Subcutaneous abdominal adipose tissue (tissue), 5 donors: ENCODE measurements at regions not wholly inside any gene's neighbourhood (a gene's known extent, or its start where the extent isn't known, plus 50 kb on each side); places are given as distances from the start of the nearest gene placed in this dataset.

ENCODE experiments used
- H3K27ac ChIP-seq: one replicate; pipeline ENCODE4 v1.7.0; 2013; ENCODE audit warnings: low read depth, mild to moderate bottlenecking, inconsistent platforms, low read length, moderate library complexity
- H3K27me3 ChIP-seq, 5 donors: one replicate each; pipeline ENCODE4 v1.7.0; 2013; ENCODE audit warnings: low read length in 5 of 5, inconsistent platforms in 1 of 5; ENCODE audit not compliant: control insufficient read depth in 5 of 5, insufficient read depth in 4 of 5
- H3K36me3 ChIP-seq, 5 donors: one replicate each; pipeline ENCODE4 v1.7.0; 2013; ENCODE audit warnings: low read length in 5 of 5; ENCODE audit not compliant: control insufficient read depth in 5 of 5, insufficient read depth in 5 of 5
- H3K4me1 ChIP-seq, 5 donors: one replicate each; pipeline ENCODE4 v1.7.0; 2013; ENCODE audit warnings: low read length in 5 of 5, mild to moderate bottlenecking in 3 of 5, moderate library complexity in 1 of 5; ENCODE audit not compliant: control insufficient read depth in 5 of 5, insufficient read depth in 5 of 5
- H3K4me3 ChIP-seq, 5 donors: one replicate each; pipeline ENCODE4 v1.7.0; 2013; ENCODE audit warnings: low read length in 5 of 5, low read depth in 1 of 5
- H3K9ac ChIP-seq, 5 donors: one replicate each; pipeline ENCODE4 v1.7.0; 2013; ENCODE audit warnings: low read length in 5 of 5, mild to moderate bottlenecking in 4 of 5, moderate library complexity in 3 of 5
- H3K9me3 ChIP-seq, 5 donors: one replicate each; pipeline ENCODE4 v1.7.0; 2013; ENCODE audit warnings: low read length in 5 of 5; ENCODE audit not compliant: control insufficient read depth in 5 of 5
- donor health status: healthy.
- donor health status: healthy.
- donor health status: healthy.
- donor health status: healthy.
- donor health status: healthy.

DNA sequence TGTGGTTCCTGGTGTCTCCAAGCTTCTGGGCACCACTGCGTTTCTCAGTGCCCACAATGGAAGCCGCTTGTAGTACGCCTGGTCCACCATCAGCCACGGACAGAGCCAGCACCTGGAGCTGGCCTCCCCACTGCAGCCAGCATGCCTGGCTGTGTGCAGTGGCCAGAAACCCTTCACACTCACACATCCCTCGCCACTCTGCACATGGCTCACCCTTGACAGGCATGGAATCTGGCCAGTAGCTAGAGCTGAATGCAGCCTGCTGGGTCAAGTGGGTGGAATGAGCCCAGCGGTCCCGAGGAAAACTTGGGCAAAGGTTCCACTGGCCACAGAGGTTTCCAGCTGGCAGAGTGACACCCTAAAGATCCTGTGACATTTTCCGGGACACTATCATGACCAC lies 146.0 kb upstream of the ADO start:
- Histone ChIP-seq H3K27me3 (no peaks in the 10 kb centered on the region), H3K9ac (no peak overlapping the region), H3K9me3 (peaks cover 0 to 3% (median 0%) of the 10 kb centered on the region in 5 donors), H3K36me3 (no peaks in the 10 kb centered on the region), H3K4me1 (peaks cover 0 to 18% (median 16%) of the 10 kb centered on the region in 5 donors), H3K27ac (no peak overlapping the region), H3K4me3 (no peak overlapping the region)

GRCh38 chr10:62661143-62661542 lies 143.4 kb upstream of the ADO start:
- no peak overlapping the region for H3K9ac ChIP-seq
- no peak overlapping the region for H3K27ac ChIP-seq
- H3K4me3 ChIP-seq = no peak overlapping the region
- no peaks in the 10 kb centered on the region for H3K9me3 ChIP-seq
- no peaks in the 10 kb centered on the region for H3K27me3 ChIP-seq
- H3K36me3 ChIP-seq = no peaks in the 10 kb centered on the region
- peaks cover 0 to 18% (median 16%) of the 10 kb centered on the region in 5 donors for H3K4me1 ChIP-seq

DNA sequence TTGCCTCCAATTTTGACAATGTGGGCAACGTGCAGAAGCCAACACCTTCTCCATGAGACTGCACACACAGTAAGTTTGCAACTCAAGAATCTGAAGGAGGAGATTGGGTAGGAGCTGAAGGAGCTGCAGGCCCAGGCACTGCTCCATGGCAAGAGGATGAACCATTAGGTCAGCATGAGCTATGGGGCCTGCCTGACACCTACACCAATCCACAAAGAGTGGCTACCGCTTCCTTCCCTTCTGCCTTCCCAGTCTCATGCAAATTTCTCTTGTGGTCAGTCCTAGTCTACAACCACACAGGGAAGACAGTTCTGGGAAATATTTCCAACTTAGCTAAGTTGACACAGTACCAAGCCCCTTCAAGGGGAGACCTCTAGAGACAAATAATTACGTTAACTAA lies 142.0 kb upstream of the ADO start:
- H3K9ac ChIP-seq = no peak overlapping the region
- no peaks in the 10 kb centered on the region for H3K9me3 ChIP-seq

DNA sequence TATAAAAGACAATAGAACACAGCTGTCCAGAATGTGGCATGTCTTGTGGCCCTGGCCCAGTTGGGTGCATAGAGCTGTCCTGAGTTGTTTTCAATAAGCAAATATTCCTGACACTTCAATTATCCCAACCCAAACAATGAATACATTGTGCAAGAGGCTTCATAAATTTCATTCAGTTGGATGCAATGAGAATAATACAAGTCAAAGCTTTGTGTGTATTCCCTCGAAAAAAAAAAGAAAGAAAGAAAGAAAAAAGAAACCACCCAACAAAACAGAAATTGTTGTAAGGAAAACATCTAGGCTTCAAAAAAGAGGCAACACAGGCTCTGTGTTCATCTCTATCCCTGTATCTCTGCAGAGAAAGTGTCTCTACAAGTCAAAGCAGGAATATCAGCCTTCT lies 138.7 kb upstream of the ADO start:
- Histone ChIP-seq H3K27ac (no peak overlapping the region), H3K36me3 (no peaks in the 10 kb centered on the region), H3K4me1 (no peaks in the 10 kb centered on the region), H3K27me3 (no peaks in the 10 kb centered on the region), H3K9me3 (no peaks in the 10 kb centered on the region), H3K4me3 (no peak overlapping the region), H3K9ac (no peak overlapping the region)

More for the DNA sequence above, 142.0 kb upstream of the ADO start:
- no peak overlapping the region for H3K4me3 ChIP-seq
- no peak overlapping the region for H3K27ac ChIP-seq
- H3K4me1 ChIP-seq = peaks cover 0 to 18% (median 15%) of the 10 kb centered on the region in 5 donors
- no peaks in the 10 kb centered on the region for H3K36me3 ChIP-seq
- H3K27me3 ChIP-seq = no peaks in the 10 kb centered on the region

- H3K27me3 ChIP-seq = no peaks in the 10 kb centered on the region
Measured at GRCh38 chr10:62666275-62666674, 138.2 kb upstream of the ADO start.

DNA sequence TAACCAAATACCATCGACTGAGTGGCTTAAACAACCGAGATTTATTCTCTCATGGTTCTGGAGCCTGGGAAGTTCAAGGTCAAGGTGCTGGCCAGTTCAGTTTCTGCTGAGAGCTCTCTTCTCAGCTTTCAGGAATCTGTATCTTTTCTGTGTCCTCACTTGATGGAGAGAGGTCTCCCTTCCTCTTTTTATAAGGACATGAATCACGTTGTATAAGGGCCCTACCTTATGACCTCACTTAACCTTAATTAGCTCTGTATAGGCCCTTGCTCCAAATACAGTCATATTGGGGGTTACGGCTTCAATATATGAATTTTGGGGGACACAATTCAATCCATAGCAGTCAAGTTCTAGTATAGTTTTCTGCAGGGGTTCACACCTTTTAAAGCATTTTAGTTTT lies 135.2 kb upstream of the ADO start:
- Histone ChIP-seq H3K36me3 (no peaks in the 10 kb centered on the region), H3K9me3 (no peaks in the 10 kb centered on the region), H3K9ac (no peak overlapping the region), H3K4me3 (no peak overlapping the region), H3K27ac (no peak overlapping the region), H3K27me3 (no peaks in the 10 kb centered on the region), H3K4me1 (no peaks in the 10 kb centered on the region)

More at GRCh38 chr10:62666275-62666674, 138.2 kb upstream of the ADO start:
- Histone ChIP-seq H3K9me3 (no peaks in the 10 kb centered on the region), H3K4me3 (no peak overlapping the region), H3K4me1 (no peaks in the 10 kb centered on the region), H3K9ac (no peak overlapping the region), H3K36me3 (no peaks in the 10 kb centered on the region), H3K27ac (no peak overlapping the region)

- no peak overlapping the region for H3K4me3 ChIP-seq
- H3K27me3 ChIP-seq = no peaks in the 10 kb centered on the region
- no peak overlapping the region for H3K27ac ChIP-seq
- H3K4me1 ChIP-seq = no peaks in the 10 kb centered on the region
- no peaks in the 10 kb centered on the region for H3K9me3 ChIP-seq
- H3K9ac ChIP-seq = no peak overlapping the region
- no peaks in the 10 kb centered on the region for H3K36me3 ChIP-seq
Measured at GRCh38 chr10:62671104-62671503, 133.4 kb upstream of the ADO start.

- Histone ChIP-seq H3K27me3 (no peaks in the 10 kb centered on the region), H3K27ac (no peak overlapping the region), H3K4me1 (peaks cover 0 to 4% (median 0%) of the 10 kb centered on the region in 5 donors), H3K9me3 (no peaks in the 10 kb centered on the region), H3K9ac (no peak overlapping the region), H3K4me3 (no peak overlapping the region), H3K36me3 (no peaks in the 10 kb centered on the region)
Measured at GRCh38 chr10:62681211-62681940, 123.1 kb upstream of the ADO start.

GRCh38 chr10:62684911-62685310 lies 119.6 kb upstream of the ADO start:
- H3K27me3 ChIP-seq = no peaks in the 10 kb centered on the region
- no peak overlapping the region for H3K9ac ChIP-seq
- H3K9me3 ChIP-seq = peaks cover 0 to 3% (median 0%) of the 10 kb centered on the region in 5 donors
- peaks cover 0 to 11% (median 8%) of the 10 kb centered on the region in 5 donors for H3K4me1 ChIP-seq
- no peak overlapping the region for H3K4me3 ChIP-seq
- H3K36me3 ChIP-seq = no peaks in the 10 kb centered on the region
- no peak overlapping the region for H3K27ac ChIP-seq

GRCh38 chr10:62687230-62687748 lies 117.2 kb upstream of the ADO start:
- Histone ChIP-seq H3K36me3 (no peaks in the 10 kb centered on the region), H3K9me3 (peaks cover 0 to 3% (median 0%) of the 10 kb centered on the region in 5 donors), H3K4me3 (no peak overlapping the region), H3K27ac (no peak overlapping the region), H3K9ac (no peak overlapping the region), H3K4me1 (peaks cover 0 to 22% (median 14%) of the 10 kb centered on the region in 5 donors), H3K27me3 (no peaks in the 10 kb centered on the region)
